ENCODE measurements at regions not wholly inside any gene's neighbourhood (a gene's known extent, or its start where the extent isn't known, plus 50 kb on each side); places are given as distances from the start of the nearest gene placed in this dataset.

DNA sequence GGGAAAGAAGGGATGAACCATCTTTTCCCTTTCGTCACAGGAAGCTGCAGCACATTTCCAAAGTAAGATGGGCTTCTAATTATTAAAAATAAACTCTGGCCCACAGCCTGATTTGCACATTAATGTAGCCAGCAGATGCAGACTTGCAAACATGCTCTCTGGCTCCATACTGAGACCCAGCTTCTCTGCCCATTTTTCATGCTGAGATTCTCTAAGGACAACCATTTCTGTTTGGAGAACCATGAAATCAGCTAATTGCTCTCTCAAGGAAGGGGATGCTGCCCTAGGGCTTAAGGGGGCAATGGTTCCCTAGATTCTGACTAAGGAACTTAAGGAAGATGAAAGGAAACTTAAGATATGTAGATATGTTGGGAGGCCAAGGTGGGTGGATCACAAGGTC, 63.0 kb upstream of the CES5A start:
- DNase-seq = no peak

DNA sequence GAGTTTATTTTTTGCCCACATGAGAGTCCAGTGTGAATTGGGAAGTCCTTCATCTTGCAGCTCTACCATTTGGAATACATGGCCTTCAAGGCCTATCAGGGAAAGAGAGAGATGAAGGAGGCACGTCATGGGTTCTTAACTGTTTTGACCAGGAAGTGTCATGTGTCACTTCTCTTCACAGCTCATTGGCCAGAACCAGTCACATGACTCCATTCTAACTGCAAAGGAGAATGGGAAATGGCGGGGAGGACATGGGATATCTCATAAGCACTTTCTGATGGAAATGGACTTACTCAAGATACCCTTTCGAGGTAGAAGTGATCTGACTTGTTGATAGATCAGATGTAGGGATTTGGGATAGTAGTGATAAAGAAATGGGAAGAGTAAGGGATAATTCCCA, 57.9 kb upstream of the CES5A start:
- no peak for DNase-seq

DNA sequence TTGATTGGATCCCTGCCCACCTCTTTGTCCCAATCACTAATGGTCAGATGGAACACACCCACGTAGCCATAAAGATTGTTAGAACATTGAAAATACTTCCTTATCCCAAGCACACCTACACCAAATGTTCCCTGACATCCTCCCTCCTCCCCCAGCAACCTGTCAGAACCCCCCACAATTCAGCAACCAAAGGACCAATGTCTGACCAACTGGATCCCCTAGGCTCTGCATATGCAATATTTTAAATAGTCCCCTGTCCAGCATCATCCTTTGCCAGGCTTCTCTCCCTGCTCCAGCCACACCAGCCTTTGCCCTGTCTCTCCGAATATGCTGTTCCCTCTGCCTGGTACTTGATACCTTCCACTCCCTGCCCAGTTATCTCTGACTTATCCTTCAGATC, 54.9 kb upstream of the CES5A start:
- no peak for DNase-seq

DNA sequence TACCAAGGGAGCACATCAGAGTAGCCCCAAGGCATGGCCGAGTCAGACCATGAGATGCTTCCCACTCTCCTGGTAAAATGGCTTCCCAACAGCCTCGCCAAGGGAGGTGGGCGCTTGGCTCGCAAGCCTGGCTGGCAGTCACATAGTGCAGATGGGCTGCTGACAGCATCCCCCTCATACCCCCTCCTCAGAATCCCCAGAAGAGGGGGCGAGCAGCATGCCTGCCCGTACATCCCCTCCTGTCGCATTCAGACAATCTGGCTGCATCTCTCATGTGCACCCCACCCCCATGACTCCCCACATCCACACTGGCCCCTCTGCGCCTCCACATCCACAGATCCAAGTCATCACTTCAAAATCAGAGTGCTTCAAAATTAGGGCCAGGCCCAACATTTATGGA, 54.0 kb upstream of the CES5A start:
- DNase-seq = no peak

DNA sequence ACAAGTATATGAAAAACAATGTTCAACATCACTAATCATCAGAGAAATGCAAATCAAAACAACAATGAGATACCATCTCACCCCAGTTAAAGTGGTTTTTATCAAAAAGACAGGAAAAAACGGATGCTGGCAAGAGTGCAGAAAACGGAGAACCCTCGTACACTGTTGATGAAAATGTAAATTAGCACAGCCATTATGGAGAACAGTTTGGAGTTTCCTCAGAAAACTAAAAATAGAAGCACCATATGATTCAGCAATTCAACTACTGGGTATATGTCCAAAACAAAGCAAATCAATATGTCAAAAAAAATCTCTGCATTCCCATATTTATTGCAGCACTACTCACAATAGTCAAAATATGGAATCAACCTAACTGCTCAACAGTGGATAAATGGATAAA, 50.1 kb upstream of the CES5A start:
- no peak for DNase-seq
